Suprapubic skin (tissue), 4 donors: ENCODE measurements at regions not wholly inside any gene's neighbourhood (a gene's known extent, or its start where the extent isn't known, plus 50 kb on each side); places are given as distances from the start of the nearest gene placed in this dataset.

Experiments used
- CTCF ChIP-seq, 2 donors: fragments of 200-600 bp in 1 of 2; fragments of 450-650 bp in 1 of 2; sonication (generic) in 1 of 2; IDR thresholded peaks; one replicate each; pipeline ENCODE4 v1.5.1; 2016 to 2019; ENCODE audit warnings: antibody characterized with exemption in 2 of 2, mild to moderate bottlenecking in 1 of 2, moderate library complexity in 1 of 2
- POLR2A ChIP-seq, 2 donors: fragments of 450-650 bp; IDR thresholded peaks; one replicate each; pipeline ENCODE4 v1.6.1; 2017; ENCODE audit warnings: antibody characterized with exemption in 2 of 2, mild to moderate bottlenecking in 2 of 2, moderate library complexity in 2 of 2
- POLR2AphosphoS5 ChIP-seq, 3 donors: sonication (generic); formaldehyde crosslinking; IDR thresholded peaks; one replicate each; pipeline ENCODE4 v1.6.1; 2017; ENCODE audit warnings: antibody characterized with exemption in 3 of 3

GRCh38 chr6:76742919-76743318, 670.5 kb upstream of the IMPG1 start:
- TF ChIP-seq CTCF (IDR thresholded peaks at IDR 0.05) (no peak), POLR2A (IDR thresholded peaks at IDR 0.05) (no peak), POLR2AphosphoS5 (IDR thresholded peaks at IDR 0.05) (no peak)
